Uterus (tissue), 2 donors: ENCODE measurements at regions not wholly inside any gene's neighbourhood (a gene's known extent, or its start where the extent isn't known, plus 50 kb on each side); places are given as distances from the start of the nearest gene placed in this dataset.

Experiments used
- POLR2A ChIP-seq, 2 donors: fragments of 450-650 bp; IDR thresholded peaks; one replicate each; pipeline ENCODE4 v1.6.1; 2016; ENCODE audit warnings: antibody characterized with exemption in 2 of 2, mild to moderate bottlenecking in 1 of 2, moderate library complexity in 1 of 2
- TF ChIP-seq, protein P1 (sequence below), 4 experiments: fragments of 200-600 bp in 2 of 4; fragments of 450-650 bp in 2 of 4; sonication (generic) in 2 of 4; IDR thresholded peaks; one replicate each; pipeline ENCODE4 v1.5.1; 2016 to 2019; ENCODE audit warnings: antibody characterized with exemption in 4 of 4, mild to moderate bottlenecking in 2 of 4, moderate library complexity in 1 of 4

DNA sequence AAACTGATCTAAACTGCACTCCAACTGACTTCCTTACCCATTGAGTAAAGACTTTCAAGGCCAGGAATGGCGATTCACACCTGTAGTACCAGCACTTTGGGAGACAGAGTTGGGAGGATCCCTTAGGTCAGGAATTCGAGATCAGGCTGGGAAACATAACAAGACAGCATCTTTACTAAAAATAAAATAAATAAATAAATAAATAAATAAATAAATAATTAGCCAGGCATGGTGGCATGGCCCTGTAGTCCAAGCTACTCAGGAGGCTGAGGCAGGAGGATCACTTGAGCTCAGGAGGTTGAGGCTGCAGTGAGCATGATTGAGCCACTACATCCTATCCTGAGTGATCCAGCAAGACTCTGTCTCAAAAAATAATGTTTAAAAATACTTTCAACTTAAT is 148.4 kb downstream of the CEMIP2 start:
- TF ChIP-seq, protein P1, sequence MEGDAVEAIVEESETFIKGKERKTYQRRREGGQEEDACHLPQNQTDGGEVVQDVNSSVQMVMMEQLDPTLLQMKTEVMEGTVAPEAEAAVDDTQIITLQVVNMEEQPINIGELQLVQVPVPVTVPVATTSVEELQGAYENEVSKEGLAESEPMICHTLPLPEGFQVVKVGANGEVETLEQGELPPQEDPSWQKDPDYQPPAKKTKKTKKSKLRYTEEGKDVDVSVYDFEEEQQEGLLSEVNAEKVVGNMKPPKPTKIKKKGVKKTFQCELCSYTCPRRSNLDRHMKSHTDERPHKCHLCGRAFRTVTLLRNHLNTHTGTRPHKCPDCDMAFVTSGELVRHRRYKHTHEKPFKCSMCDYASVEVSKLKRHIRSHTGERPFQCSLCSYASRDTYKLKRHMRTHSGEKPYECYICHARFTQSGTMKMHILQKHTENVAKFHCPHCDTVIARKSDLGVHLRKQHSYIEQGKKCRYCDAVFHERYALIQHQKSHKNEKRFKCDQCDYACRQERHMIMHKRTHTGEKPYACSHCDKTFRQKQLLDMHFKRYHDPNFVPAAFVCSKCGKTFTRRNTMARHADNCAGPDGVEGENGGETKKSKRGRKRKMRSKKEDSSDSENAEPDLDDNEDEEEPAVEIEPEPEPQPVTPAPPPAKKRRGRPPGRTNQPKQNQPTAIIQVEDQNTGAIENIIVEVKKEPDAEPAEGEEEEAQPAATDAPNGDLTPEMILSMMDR (IDR thresholded peaks at IDR 0.05), result no peak
- TF ChIP-seq POLR2A (IDR thresholded peaks at IDR 0.05), result no peak
